H9 (cell line): ENCODE measurements at regions not wholly inside any gene's neighbourhood (a gene's known extent, or its start where the extent isn't known, plus 50 kb on each side); places are given as distances from the start of the nearest gene placed in this dataset.

ENCODE experiments used
- DNase-seq: peaks from one replicate; pipeline ENCODE4 v3.0.0-alpha.2; 2017
- H2AFZ ChIP-seq: one replicate; pipeline ENCODE4 v1.6.1; 2013; ENCODE audit warnings: mild to moderate bottlenecking, low read length, control low read depth, moderate library complexity
- H2AK5ac ChIP-seq: 2 replicates; pipeline ENCODE4 v1.6.1; 2013; ENCODE audit warnings: low read length, control low read depth, mixed read lengths; ENCODE audit not compliant: insufficient read length
- H2BK120ac ChIP-seq: one replicate; pipeline ENCODE4 v1.6.1; 2013; ENCODE audit warnings: low read depth, mild to moderate bottlenecking, low read length, control low read depth, inconsistent platforms; ENCODE audit not compliant: poor library complexity, severe bottlenecking
- H2BK12ac ChIP-seq: 2 replicates; pipeline ENCODE4 v1.6.1; 2013; ENCODE audit warnings: low read length, control low read depth, mixed read lengths, low read depth; ENCODE audit not compliant: insufficient read length
- H2BK15ac ChIP-seq: 2 replicates; pipeline ENCODE4 v1.6.1; 2013; ENCODE audit warnings: low read depth, low read length, control low read depth
- H2BK20ac ChIP-seq: one replicate; pipeline ENCODE4 v1.6.1; 2013; ENCODE audit warnings: low read depth, mild to moderate bottlenecking, low read length, control low read depth, inconsistent platforms; ENCODE audit not compliant: poor library complexity, severe bottlenecking
- H2BK5ac ChIP-seq: 2 replicates; pipeline ENCODE4 v1.6.1; 2013; ENCODE audit warnings: low read length, control low read depth, mixed read lengths; ENCODE audit not compliant: insufficient read length
- H3K14ac ChIP-seq: 2 replicates; pipeline ENCODE4 v1.6.1; 2013; ENCODE audit warnings: low read length, control low read depth; ENCODE audit not compliant: insufficient read depth
- H3K18ac ChIP-seq: 2 replicates; pipeline ENCODE4 v1.6.1; 2013; ENCODE audit warnings: low read depth, mild to moderate bottlenecking, mixed read lengths, low read length, control low read depth; ENCODE audit not compliant: insufficient read length
- H3K23ac ChIP-seq: 2 replicates; pipeline ENCODE4 v1.6.1; 2013; ENCODE audit warnings: low read length, control low read depth, mixed read lengths, low read depth; ENCODE audit not compliant: insufficient read length
- H3K23me2 ChIP-seq: 2 replicates; pipeline ENCODE4 v1.6.1; 2013; ENCODE audit warnings: low read depth, mild to moderate bottlenecking, mixed read lengths, low read length, control low read depth; ENCODE audit not compliant: insufficient read length, poor library complexity, severe bottlenecking
- H3K27ac ChIP-seq: 2 replicates; pipeline ENCODE4 v1.5.1; 2013; ENCODE audit warnings: low read length, control low read depth, mixed read lengths, low read depth; ENCODE audit not compliant: insufficient read length
- H3K27me3 ChIP-seq: 2 replicates; pipeline ENCODE4 v1.6.1; 2013; ENCODE audit warnings: low read length, control low read depth, inconsistent platforms; ENCODE audit not compliant: insufficient read depth
- H3K4ac ChIP-seq: 2 replicates; pipeline ENCODE4 v1.6.1; 2013; ENCODE audit warnings: low read depth, mild to moderate bottlenecking, control low read depth, inconsistent platforms, low read length, moderate library complexity
- H3K4me1 ChIP-seq: 2 replicates; pipeline ENCODE4 v1.6.1; 2013; ENCODE audit warnings: low read length, control low read depth, inconsistent platforms; ENCODE audit not compliant: insufficient read depth
- H3K4me2 ChIP-seq: 2 replicates; pipeline ENCODE4 v1.6.1; 2013; ENCODE audit warnings: low read length, control low read depth, mixed read lengths; ENCODE audit not compliant: insufficient read length, insufficient read depth
- H3K56ac ChIP-seq: 2 replicates; pipeline ENCODE4 v1.6.1; 2013; ENCODE audit warnings: low read depth, mild to moderate bottlenecking, mixed read lengths, low read length, control low read depth; ENCODE audit not compliant: insufficient read length
- H3K79me1 ChIP-seq: 2 replicates; pipeline ENCODE4 v1.6.1; 2013; ENCODE audit warnings: low read depth, mild to moderate bottlenecking, moderate library complexity, low read length, control low read depth, inconsistent platforms; ENCODE audit not compliant: insufficient read depth, poor library complexity, severe bottlenecking
- H3K79me2 ChIP-seq: 2 replicates; pipeline ENCODE4 v1.6.1; 2013; ENCODE audit warnings: low read length, control low read depth, inconsistent platforms; ENCODE audit not compliant: insufficient read depth
- H3K9ac ChIP-seq: 2 replicates; pipeline ENCODE4 v1.6.1; 2013; ENCODE audit warnings: low read length, control low read depth, mixed read lengths; ENCODE audit not compliant: insufficient read length; ENCODE audit errors: extremely low read depth
- H3K9me3 ChIP-seq: one replicate; pipeline ENCODE4 v1.6.1; 2013; ENCODE audit warnings: low read depth, low read length, inconsistent platforms; ENCODE audit not compliant: control insufficient read depth
- H3T11ph ChIP-seq: one replicate; pipeline ENCODE4 v1.6.1; 2013; ENCODE audit warnings: mild to moderate bottlenecking, low read length, control low read depth, inconsistent platforms
- H4K20me1 ChIP-seq: one replicate; pipeline ENCODE4 v1.6.1; 2013; ENCODE audit not compliant: control insufficient read depth, insufficient read length, insufficient read depth
- H4K5ac ChIP-seq: 2 replicates; pipeline ENCODE4 v1.6.1; 2013; ENCODE audit warnings: low read depth, mild to moderate bottlenecking, mixed read lengths, low read length, control low read depth; ENCODE audit not compliant: insufficient read length
- H4K8ac ChIP-seq: replicated peaks from 2 replicates; pipeline ENCODE4 v1.6.1; 2013; ENCODE audit warnings: low read length, control low read depth, mixed read lengths, low read depth; ENCODE audit not compliant: insufficient read length
- H4K91ac ChIP-seq: 2 replicates; pipeline ENCODE4 v1.6.1; 2013; ENCODE audit warnings: low read depth, mild to moderate bottlenecking, moderate library complexity, mixed read lengths, low read length, control low read depth; ENCODE audit not compliant: insufficient read length
- H3K27ac Mint-ChIP-seq, 3 experiments: 2 replicates in 2 of 3; 3 replicates in 1 of 3; pipeline ENCODE4 v1.8.0; 2020 to 2021; ENCODE audit warnings: mixed read lengths in 3 of 3, mild to moderate bottlenecking in 1 of 3, moderate library complexity in 1 of 3
- H3K27me3 Mint-ChIP-seq: 2 replicates; pipeline ENCODE4 v1.8.0; 2021; ENCODE audit warnings: low read depth, mild to moderate bottlenecking, moderate library complexity, mixed read lengths
- H3K36me3 Mint-ChIP-seq, 3 experiments: 2 replicates in 2 of 3; 3 replicates in 1 of 3; pipeline ENCODE4 v1.8.0; 2020 to 2021; ENCODE audit warnings: low read depth in 3 of 3, mixed read lengths in 3 of 3; ENCODE audit not compliant: insufficient read depth in 1 of 3
- H3K4me1 Mint-ChIP-seq, 2 experiments: 2 replicates each; pipeline ENCODE4 v1.8.0; 2020; ENCODE audit warnings: mixed read lengths in 2 of 2
- H3K4me3 Mint-ChIP-seq, 2 experiments: 2 replicates in 1 of 2; 3 replicates in 1 of 2; pipeline ENCODE4 v1.8.0; 2020 to 2021; ENCODE audit warnings: mild to moderate bottlenecking in 2 of 2, mixed read lengths in 2 of 2, moderate library complexity in 1 of 2
- H3K9me3 Mint-ChIP-seq, 2 experiments: 2 replicates in 1 of 2; 3 replicates in 1 of 2; pipeline ENCODE4 v1.8.0; 2020; ENCODE audit warnings: mild to moderate bottlenecking in 2 of 2, mixed read lengths in 2 of 2, moderate library complexity in 1 of 2
- WGBS: extraction: QIAGEN DNeasy Blood & Tissue Kit; methylation state at CpG from one replicate; pipeline ENCODE4 v1.1.7; 2013; ENCODE audit warnings: missing lambda C conversion rate, low lambda C conversion rate, mixed read lengths; ENCODE audit not compliant: insufficient read length; ENCODE audit errors: extremely low coverage; 5-methylcytosine and 5-hydroxymethylcytosine counted together
- TF ChIP-seq, protein P1 (sequence below): fragments of 200-600 bp; sonication (generic); conservative IDR thresholded peaks from 3 replicates; pipeline ENCODE4 v1.8.0; 2021; ENCODE audit warnings: antibody characterized with exemption, mild to moderate bottlenecking

DNA sequence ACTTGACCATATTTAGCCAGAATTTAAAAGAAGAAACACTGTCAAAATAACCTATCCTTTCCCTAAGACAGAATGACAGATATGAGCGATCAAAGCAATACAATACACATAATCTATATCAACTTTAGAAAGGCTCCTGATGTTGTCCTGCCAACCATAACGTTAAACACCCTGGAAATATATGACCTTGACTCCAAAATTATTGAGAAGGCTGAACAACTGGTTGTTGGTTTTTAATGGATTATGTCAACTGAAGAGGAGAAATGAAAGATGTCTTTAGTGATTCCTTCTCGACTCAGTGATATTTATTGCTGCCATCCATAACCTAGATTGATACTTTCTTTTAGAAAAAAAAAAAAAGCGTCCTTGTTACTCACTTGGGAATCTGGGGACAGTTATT is 957.2 kb downstream of the SLITRK1 start:
- H4K8ac ChIP-seq, result no peak overlapping the region
- no peak overlapping the region for H3K4me2 ChIP-seq
- no peak overlapping the region for H3K56ac ChIP-seq
- no peak overlapping the region for H4K5ac ChIP-seq
- no peak overlapping the region for H4K91ac ChIP-seq
- H3K23ac ChIP-seq, result no peak overlapping the region
- H3K4ac ChIP-seq, result no peak overlapping the region
- H3K14ac ChIP-seq, result no peak overlapping the region
- no peaks in the 10 kb centered on the region for H3K9me3 ChIP-seq
- H2AFZ ChIP-seq, result no peak overlapping the region
- H3K79me1 ChIP-seq, result no peaks in the 10 kb centered on the region
- H2BK15ac ChIP-seq, result no peak overlapping the region
- H3K27ac Mint-ChIP-seq, result no peak overlapping the region
- no peaks in the 10 kb centered on the region for H3K23me2 ChIP-seq
- H4K20me1 ChIP-seq, result no peaks in the 10 kb centered on the region
- H3K36me3 Mint-ChIP-seq, result no peaks in the 10 kb centered on the region
- H3K18ac ChIP-seq, result no peak overlapping the region
- no peak overlapping the region for H3K9ac ChIP-seq
- H3K27ac ChIP-seq, result no peak overlapping the region
- H3K4me1 ChIP-seq, result no peaks in the 10 kb centered on the region
- H3T11ph ChIP-seq, result no peak overlapping the region
- TF ChIP-seq, protein P1, sequence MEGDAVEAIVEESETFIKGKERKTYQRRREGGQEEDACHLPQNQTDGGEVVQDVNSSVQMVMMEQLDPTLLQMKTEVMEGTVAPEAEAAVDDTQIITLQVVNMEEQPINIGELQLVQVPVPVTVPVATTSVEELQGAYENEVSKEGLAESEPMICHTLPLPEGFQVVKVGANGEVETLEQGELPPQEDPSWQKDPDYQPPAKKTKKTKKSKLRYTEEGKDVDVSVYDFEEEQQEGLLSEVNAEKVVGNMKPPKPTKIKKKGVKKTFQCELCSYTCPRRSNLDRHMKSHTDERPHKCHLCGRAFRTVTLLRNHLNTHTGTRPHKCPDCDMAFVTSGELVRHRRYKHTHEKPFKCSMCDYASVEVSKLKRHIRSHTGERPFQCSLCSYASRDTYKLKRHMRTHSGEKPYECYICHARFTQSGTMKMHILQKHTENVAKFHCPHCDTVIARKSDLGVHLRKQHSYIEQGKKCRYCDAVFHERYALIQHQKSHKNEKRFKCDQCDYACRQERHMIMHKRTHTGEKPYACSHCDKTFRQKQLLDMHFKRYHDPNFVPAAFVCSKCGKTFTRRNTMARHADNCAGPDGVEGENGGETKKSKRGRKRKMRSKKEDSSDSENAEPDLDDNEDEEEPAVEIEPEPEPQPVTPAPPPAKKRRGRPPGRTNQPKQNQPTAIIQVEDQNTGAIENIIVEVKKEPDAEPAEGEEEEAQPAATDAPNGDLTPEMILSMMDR, result no peak
- no peaks in the 10 kb centered on the region; a peak in 1 of 5 replicates for H3K9me3 Mint-ChIP-seq
- H3K27me3 ChIP-seq, result no peaks in the 10 kb centered on the region
- no peak overlapping the region for H2BK120ac ChIP-seq
- H3K4me3 Mint-ChIP-seq, result no peak overlapping the region
- no peak overlapping the region for H2BK5ac ChIP-seq
- no peaks in the 10 kb centered on the region for H3K79me2 ChIP-seq
- DNase-seq, result no peak
- no CpG with 5 or more reads among the region's 4 CpGs for WGBS
- no peak overlapping the region for H2BK12ac ChIP-seq
- no peaks in the 10 kb centered on the region for H3K4me1 Mint-ChIP-seq
- H2BK20ac ChIP-seq, result no peak overlapping the region
- H2AK5ac ChIP-seq, result no peak overlapping the region
- H3K27me3 Mint-ChIP-seq, result no peaks in the 10 kb centered on the region
